ENCODE measurements at regions not wholly inside any gene's neighbourhood (a gene's known extent, or its start where the extent isn't known, plus 50 kb on each side); places are given as distances from the start of the nearest gene placed in this dataset.

GRCh38 chr20:39309458-39309857 lies 347.3 kb downstream of the DHX35 start:
- no peaks in the 10 kb centered on the region for H4K20me1 ChIP-seq (ENCODE audit: insufficient read depth, low read length)
- Mint-ChIP-seq H3K4me1 (no peaks in the 10 kb centered on the region), H3K4me3 (no peak overlapping the region), H3K9me3 (peaks cover 0 to 9% (median 6%) of the 10 kb centered on the region in 7 donors), H3K27me3 (ENCODE audit: low read depth in 3 of 3) (peaks cover 0 to 2% (median 2%) of the 10 kb centered on the region in 3 donors), H3K36me3 (no peaks in the 10 kb centered on the region), H3K27ac (no peak overlapping the region)
- peaks cover 4% of the 10 kb centered on the region in 2 donors for H3K9me3 ChIP-seq (replicated peaks in 1 of 2; ENCODE audit: control insufficient read depth in 1 of 2, insufficient read depth in 1 of 2, low read length in 2 of 2)
- H3K4me2 ChIP-seq (replicated peaks; ENCODE audit: extremely low read depth, low read length, poor library complexity, severe bottlenecking) = no peak overlapping the region
- H3K79me2 ChIP-seq (ENCODE audit: insufficient read depth, low read length) = no peaks in the 10 kb centered on the region
- no peak overlapping the region for H3K9ac ChIP-seq (ENCODE audit: insufficient read depth, low read length, poor library complexity, severe bottlenecking)
- H3K4me3 ChIP-seq (replicated peaks in 1 of 3; ENCODE audit: low read depth in 2 of 3, low read length in 3 of 3) = no peak overlapping the region
- H3K27ac ChIP-seq (ENCODE audit: low read depth in 1 of 2, low read length in 2 of 2) = no peak overlapping the region
- no peaks in the 10 kb centered on the region for H3K36me3 ChIP-seq (replicated peaks in 1 of 2; ENCODE audit: control insufficient read depth in 1 of 2, insufficient read depth in 2 of 2, low read length in 2 of 2)
- no peak for DNase-seq
- intact Hi-C loops (cut with micrococcal nuclease) = no loop called here
- H2AFZ ChIP-seq (ENCODE audit: insufficient read depth, low read depth, low read length, poor library complexity, severe bottlenecking) = no peak overlapping the region
- TF ChIP-seq CTCF (IDR thresholded peaks at IDR 0.05) = no peak
- H3K4me1 ChIP-seq (ENCODE audit: control insufficient read depth in 1 of 2, insufficient read depth in 2 of 2, low read length in 2 of 2) = no peaks in the 10 kb centered on the region
- H3K27me3 ChIP-seq (ENCODE audit: control insufficient read depth in 2 of 2, insufficient read depth in 2 of 2, low read length in 2 of 2) = no peaks in the 10 kb centered on the region

- H4K20me1 ChIP-seq (ENCODE audit: insufficient read depth, low read length) = no peaks in the 10 kb centered on the region
- Mint-ChIP-seq H3K27ac (no peak overlapping the region), H3K27me3 (ENCODE audit: low read depth in 3 of 3) (peaks cover 0 to 1% (median 0%) of the 10 kb centered on the region in 3 donors), H3K4me1 (no peaks in the 10 kb centered on the region), H3K36me3 (no peaks in the 10 kb centered on the region), H3K9me3 (peaks cover 0 to 4% (median 3%) of the 10 kb centered on the region in 7 donors), H3K4me3 (no peak overlapping the region)
- no peak overlapping the region for H3K27ac ChIP-seq (ENCODE audit: low read depth in 1 of 2, low read length in 2 of 2)
- H3K27me3 ChIP-seq (ENCODE audit: control insufficient read depth in 2 of 2, insufficient read depth in 2 of 2, low read length in 2 of 2) = no peaks in the 10 kb centered on the region
- TF ChIP-seq CTCF (IDR thresholded peaks at IDR 0.05) = no peak
- no peak for DNase-seq
- no peak overlapping the region for H2AFZ ChIP-seq (ENCODE audit: insufficient read depth, low read depth, low read length, poor library complexity, severe bottlenecking)
- H3K9ac ChIP-seq (ENCODE audit: insufficient read depth, low read length, poor library complexity, severe bottlenecking) = no peak overlapping the region
- intact Hi-C loops (cut with micrococcal nuclease) = no loop called here
- H3K4me2 ChIP-seq (replicated peaks; ENCODE audit: extremely low read depth, low read length, poor library complexity, severe bottlenecking) = no peak overlapping the region
- no peaks in the 10 kb centered on the region for H3K9me3 ChIP-seq (replicated peaks in 1 of 2; ENCODE audit: control insufficient read depth in 1 of 2, insufficient read depth in 1 of 2, low read length in 2 of 2)
- H3K4me1 ChIP-seq (ENCODE audit: control insufficient read depth in 1 of 2, insufficient read depth in 2 of 2, low read length in 2 of 2) = no peaks in the 10 kb centered on the region
- WGBS (ENCODE audit: insufficient coverage) = 78% methylated on average over 1 of the region's 4 CpGs
- H3K79me2 ChIP-seq (ENCODE audit: insufficient read depth, low read length) = no peaks in the 10 kb centered on the region
- no peaks in the 10 kb centered on the region for H3K36me3 ChIP-seq (replicated peaks in 1 of 2; ENCODE audit: control insufficient read depth in 1 of 2, insufficient read depth in 2 of 2, low read length in 2 of 2)
- H3K4me3 ChIP-seq (replicated peaks in 1 of 3; ENCODE audit: low read depth in 2 of 3, low read length in 3 of 3) = no peak overlapping the region
These were observed 340.2 kb downstream of the DHX35 start for GRCh38 chr20:39302312-39302711.
